HEK293 (cell line): ENCODE measurements at regions not wholly inside any gene's neighbourhood (a gene's known extent, or its start where the extent isn't known, plus 50 kb on each side); places are given as distances from the start of the nearest gene placed in this dataset.

ENCODE experiments used
- CTCF ChIA-PET: fragments of 350-600 bp; formaldehyde crosslinking; extraction: SDS; loops from one replicate; lab custom pipeline; 2021; ENCODE audit warnings: antibody characterized with exemption; lab: Yijun Ruan, JAX
- POLR2A ChIA-PET: fragments of 300-600 bp; formaldehyde crosslinking; extraction: SDS; loops from one replicate; lab custom pipeline; 2020; ENCODE audit warnings: antibody characterized with exemption, inconsistent platforms; lab: Yijun Ruan, JAX
- H3K27ac ChIP-seq: fragments of 200-500 bp; sonication (Bioruptor generic); 2 replicates; pipeline ENCODE4 v1.5.1; 2014; ENCODE audit warnings: low read depth, low read length, control low read depth, inconsistent platforms; ENCODE audit errors: extremely low read depth
- H3K36me3 ChIP-seq, 2 experiments: fragments of 200-500 bp in 1 of 2; sonication (Bioruptor generic) in 1 of 2; 1 replicate in 1 of 2; 2 replicates in 1 of 2; pipeline ENCODE4 v1.5.1; 2014 to 2017; ENCODE audit warnings: inconsistent platforms in 2 of 2, low read length in 2 of 2; ENCODE audit not compliant: control insufficient read depth in 2 of 2, insufficient read depth in 1 of 2
- H3K4me1 ChIP-seq: fragments of 200-500 bp; sonication (Bioruptor generic); 2 replicates; pipeline ENCODE4 v1.5.1; 2014; ENCODE audit warnings: mild to moderate bottlenecking, low read length, inconsistent platforms; ENCODE audit not compliant: control insufficient read depth, insufficient read depth
- H3K4me3 ChIP-seq: 2 replicates; pipeline ENCODE4 v1.5.1; 2011; ENCODE audit warnings: low read depth, mild to moderate bottlenecking, control low read depth, low read length, moderate library complexity
- H3K9me3 ChIP-seq: fragments of 200-500 bp; sonication (Bioruptor generic); 2 replicates; pipeline ENCODE4 v1.5.1; 2014; ENCODE audit warnings: low read depth, low read length, inconsistent platforms; ENCODE audit not compliant: control insufficient read depth, insufficient read depth
- EGR2 ChIP-seq: fragments of 450-650 bp; formaldehyde crosslinking; IDR thresholded peaks from 2 replicates; pipeline ENCODE4 v1.5.1; 2016; ENCODE audit warnings: low read depth, missing biosample characterization, missing genetic modification characterization
- HIC1 ChIP-seq: fragments of 450-650 bp; formaldehyde crosslinking; IDR thresholded peaks from 2 replicates; pipeline ENCODE4 v1.5.1; 2016; ENCODE audit warnings: missing biosample characterization, missing genetic modification characterization
- KLF17 ChIP-seq: fragments of 450-650 bp; formaldehyde crosslinking; IDR thresholded peaks from 2 replicates; pipeline ENCODE4 v1.5.1; 2016; ENCODE audit warnings: missing biosample characterization, missing genetic modification characterization
- MYNN ChIP-seq: fragments of 450-650 bp; formaldehyde crosslinking; IDR thresholded peaks from 2 replicates; pipeline ENCODE4 v1.5.1; 2016; ENCODE audit warnings: missing biosample characterization, missing genetic modification characterization, borderline replicate concordance
- PRDM10 ChIP-seq: fragments of 450-650 bp; formaldehyde crosslinking; IDR thresholded peaks from 2 replicates; pipeline ENCODE4 v1.5.1; 2016; ENCODE audit warnings: missing biosample characterization, missing genetic modification characterization
- PRDM4 ChIP-seq: fragments of 450-650 bp; formaldehyde crosslinking; IDR thresholded peaks from 2 replicates; pipeline ENCODE4 v1.5.1; 2017; ENCODE audit warnings: missing biosample characterization, missing genetic modification characterization
- SP7 ChIP-seq: fragments of 450-650 bp; formaldehyde crosslinking; IDR thresholded peaks from 2 replicates; pipeline ENCODE4 v1.5.1; 2016; ENCODE audit warnings: missing biosample characterization, missing genetic modification characterization
- ZNF114 ChIP-seq: fragments of 450-650 bp; formaldehyde crosslinking; IDR thresholded peaks from 2 replicates; pipeline ENCODE4 v1.5.0; 2017; ENCODE audit warnings: missing biosample characterization, missing genetic modification characterization
- ZNF16 ChIP-seq: fragments of 450-650 bp; formaldehyde crosslinking; IDR thresholded peaks from 2 replicates; pipeline ENCODE4 v1.5.1; 2016; ENCODE audit warnings: low read depth, missing biosample characterization, missing genetic modification characterization
- ZNF335 ChIP-seq: fragments of 450-650 bp; formaldehyde crosslinking; conservative IDR thresholded peaks from 2 replicates; pipeline ENCODE4 v1.5.1; 2016; ENCODE audit warnings: missing biosample characterization, missing genetic modification characterization
- ZNF518A ChIP-seq: fragments of 450-650 bp; formaldehyde crosslinking; conservative IDR thresholded peaks from 2 replicates; pipeline ENCODE4 v1.5.1; 2016; ENCODE audit warnings: low read depth, missing biosample characterization, missing genetic modification characterization
- ZNF529 ChIP-seq: fragments of 450-650 bp; formaldehyde crosslinking; IDR thresholded peaks from 2 replicates; pipeline ENCODE4 v1.5.1; 2017; ENCODE audit warnings: missing genetic modification characterization, missing biosample characterization; ENCODE audit not compliant: insufficient replicate concordance
- ZNF549 ChIP-seq: fragments of 450-650 bp; IDR thresholded peaks from 2 replicates; pipeline ENCODE4 v1.5.1; 2018; ENCODE audit warnings: missing biosample characterization, missing genetic modification characterization, mild to moderate bottlenecking, inconsistent platforms, moderate library complexity
- ZNF561 ChIP-seq: fragments of 450-650 bp; IDR thresholded peaks from 2 replicates; pipeline ENCODE4 v1.5.1; 2018; ENCODE audit warnings: missing biosample characterization, missing genetic modification characterization, borderline replicate concordance
- ZNF600 ChIP-seq: fragments of 450-650 bp; formaldehyde crosslinking; IDR thresholded peaks from 2 replicates; pipeline ENCODE4 v1.5.1; 2016; ENCODE audit warnings: missing biosample characterization, missing genetic modification characterization
- ZNF639 ChIP-seq: fragments of 450-650 bp; formaldehyde crosslinking; IDR thresholded peaks from 2 replicates; pipeline ENCODE4 v1.5.1; 2016; ENCODE audit warnings: missing biosample characterization, missing genetic modification characterization
- ZNF654 ChIP-seq: fragments of 450-650 bp; formaldehyde crosslinking; IDR thresholded peaks from 2 replicates; pipeline ENCODE4 v1.5.1; 2016; ENCODE audit warnings: low read depth, missing biosample characterization, missing genetic modification characterization
- ZSCAN16 ChIP-seq: fragments of 450-650 bp; formaldehyde crosslinking; IDR thresholded peaks from 2 replicates; pipeline ENCODE4 v1.5.1; 2016; ENCODE audit warnings: missing biosample characterization, missing genetic modification characterization

GRCh38 chr1:8207202-8207601, 110.7 kb upstream of the SLC45A1 start:
- TF ChIP-seq ZNF114 (tag by site-specific recombination) = no peak
- TF ChIP-seq ZNF16 (tag by site-specific recombination) = no peak
- no peak for TF ChIP-seq EGR2 (tag by site-specific recombination)
- TF ChIP-seq PRDM4 (tag by site-specific recombination) = no peak
- no peak for TF ChIP-seq KLF17 (tag by site-specific recombination)
- no peak for TF ChIP-seq PRDM10 (tag by site-specific recombination)
- no peak for TF ChIP-seq ZNF529
- no peak for TF ChIP-seq ZNF518A (tag by site-specific recombination)
- TF ChIP-seq SP7 (tag by site-specific recombination) = no peak
- no peak for TF ChIP-seq ZNF335
- TF ChIP-seq ZNF654 = no peak
- TF ChIP-seq ZNF549 (tag by site-specific recombination) = no peak
- no peak for TF ChIP-seq MYNN (tag by site-specific recombination)
- no peak for TF ChIP-seq ZSCAN16
- no peak for TF ChIP-seq HIC1
- TF ChIP-seq ZNF600 (tag by site-specific recombination) = no peak
- TF ChIP-seq ZNF639 (tag by site-specific recombination) = no peak
- no peak for TF ChIP-seq ZNF561 (tag by site-specific recombination)
- TF ChIP-seq, all 188 proteins: peak for 0
- CTCF ChIA-PET = interaction anchor here (0.6 kb wide), 1 partner anchor 272 kb away, joined by 3 read pairs; no protein-coding TSS in a partner anchor
- Histone ChIP-seq H3K4me1 (no peaks in the 10 kb centered on the region), H3K9me3 (no peaks in the 10 kb centered on the region), H3K36me3 (no peaks in the 10 kb centered on the region), H3K27ac (no peak overlapping the region), H3K4me3 (no peak overlapping the region)
- POLR2A ChIA-PET = no interaction called here
